Endothelial cell (in vitro differentiated cells): ENCODE measurements at regions not wholly inside any gene's neighbourhood (a gene's known extent, or its start where the extent isn't known, plus 50 kb on each side); places are given as distances from the start of the nearest gene placed in this dataset.

ENCODE experiments used
- DNase-seq: peaks from one replicate; pipeline ENCODE4 v3.0.0; 2021; ENCODE audit warnings: low spot score
- H3K27ac Mint-ChIP-seq: one replicate; pipeline ENCODE4 v1.8.0; 2021; ENCODE audit warnings: mixed read lengths, inconsistent platforms; ENCODE audit not compliant: unreplicated experiment
- H3K27me3 Mint-ChIP-seq: one replicate; pipeline ENCODE4 v1.8.0; 2021; ENCODE audit warnings: mild to moderate bottlenecking, moderate library complexity, mixed read lengths, inconsistent platforms; ENCODE audit not compliant: unreplicated experiment
- H3K36me3 Mint-ChIP-seq: one replicate; pipeline ENCODE4 v1.8.0; 2021; ENCODE audit warnings: mild to moderate bottlenecking, low read depth, mixed read lengths, inconsistent platforms; ENCODE audit not compliant: unreplicated experiment
- H3K4me1 Mint-ChIP-seq: one replicate; pipeline ENCODE4 v1.8.0; 2021; ENCODE audit warnings: mild to moderate bottlenecking, mixed read lengths, inconsistent platforms; ENCODE audit not compliant: unreplicated experiment
- H3K4me3 Mint-ChIP-seq: one replicate; pipeline ENCODE4 v1.8.0; 2021; ENCODE audit warnings: mild to moderate bottlenecking, mixed read lengths, inconsistent platforms; ENCODE audit not compliant: unreplicated experiment
- H3K9me3 Mint-ChIP-seq: one replicate; pipeline ENCODE4 v1.8.0; 2021; ENCODE audit warnings: mixed read lengths, inconsistent platforms; ENCODE audit not compliant: unreplicated experiment
- TF ChIP-seq, protein P1 (sequence below): fragments of 200-600 bp; sonication (generic); IDR thresholded peaks from one replicate; pipeline ENCODE4 v1.5.0; 2021; ENCODE audit warnings: antibody characterized with exemption; ENCODE audit not compliant: unreplicated experiment

- TF ChIP-seq, protein P1, sequence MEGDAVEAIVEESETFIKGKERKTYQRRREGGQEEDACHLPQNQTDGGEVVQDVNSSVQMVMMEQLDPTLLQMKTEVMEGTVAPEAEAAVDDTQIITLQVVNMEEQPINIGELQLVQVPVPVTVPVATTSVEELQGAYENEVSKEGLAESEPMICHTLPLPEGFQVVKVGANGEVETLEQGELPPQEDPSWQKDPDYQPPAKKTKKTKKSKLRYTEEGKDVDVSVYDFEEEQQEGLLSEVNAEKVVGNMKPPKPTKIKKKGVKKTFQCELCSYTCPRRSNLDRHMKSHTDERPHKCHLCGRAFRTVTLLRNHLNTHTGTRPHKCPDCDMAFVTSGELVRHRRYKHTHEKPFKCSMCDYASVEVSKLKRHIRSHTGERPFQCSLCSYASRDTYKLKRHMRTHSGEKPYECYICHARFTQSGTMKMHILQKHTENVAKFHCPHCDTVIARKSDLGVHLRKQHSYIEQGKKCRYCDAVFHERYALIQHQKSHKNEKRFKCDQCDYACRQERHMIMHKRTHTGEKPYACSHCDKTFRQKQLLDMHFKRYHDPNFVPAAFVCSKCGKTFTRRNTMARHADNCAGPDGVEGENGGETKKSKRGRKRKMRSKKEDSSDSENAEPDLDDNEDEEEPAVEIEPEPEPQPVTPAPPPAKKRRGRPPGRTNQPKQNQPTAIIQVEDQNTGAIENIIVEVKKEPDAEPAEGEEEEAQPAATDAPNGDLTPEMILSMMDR: no peak
- Mint-ChIP-seq H3K9me3 (peaks cover 53% of the 10 kb centered on the region), H3K4me3 (no peak overlapping the region), H3K36me3 (peaks cover 21% of the 10 kb centered on the region), H3K4me1 (no peaks in the 10 kb centered on the region), H3K27me3 (peaks cover 4% of the 10 kb centered on the region), H3K27ac (no peak overlapping the region)
- no peak for DNase-seq
Measured at GRCh38 chr12:127773520-127773919, 493.4 kb upstream of the TMEM132C start.

DNA sequence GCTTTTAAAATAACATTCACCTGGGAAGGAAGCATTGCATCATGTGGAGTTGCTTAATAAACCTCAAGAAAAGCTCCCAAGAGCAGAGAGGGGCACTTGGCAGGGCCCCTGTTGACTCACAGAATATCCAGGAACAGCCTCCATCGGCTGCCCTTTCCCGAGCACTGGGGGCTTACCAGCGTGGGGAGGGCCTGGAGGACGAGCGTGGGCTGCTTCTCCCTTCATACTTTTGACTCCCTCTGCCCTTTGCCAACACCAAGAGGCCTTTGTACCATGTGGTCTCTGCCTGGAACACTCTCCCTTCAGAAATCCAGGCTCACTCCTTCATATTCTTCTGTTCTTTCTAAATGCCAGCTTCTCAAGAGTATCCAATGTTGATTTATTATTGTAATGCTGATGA is 492.1 kb upstream of the TMEM132C start:
- Mint-ChIP-seq H3K4me3 (no peak overlapping the region), H3K36me3 (peaks cover 21% of the 10 kb centered on the region), H3K27ac (no peak overlapping the region), H3K9me3 (peaks cover 54% of the 10 kb centered on the region), H3K4me1 (no peaks in the 10 kb centered on the region), H3K27me3 (peaks cover 4% of the 10 kb centered on the region)
- no peak for DNase-seq
- TF ChIP-seq, protein P1: no peak

DNA sequence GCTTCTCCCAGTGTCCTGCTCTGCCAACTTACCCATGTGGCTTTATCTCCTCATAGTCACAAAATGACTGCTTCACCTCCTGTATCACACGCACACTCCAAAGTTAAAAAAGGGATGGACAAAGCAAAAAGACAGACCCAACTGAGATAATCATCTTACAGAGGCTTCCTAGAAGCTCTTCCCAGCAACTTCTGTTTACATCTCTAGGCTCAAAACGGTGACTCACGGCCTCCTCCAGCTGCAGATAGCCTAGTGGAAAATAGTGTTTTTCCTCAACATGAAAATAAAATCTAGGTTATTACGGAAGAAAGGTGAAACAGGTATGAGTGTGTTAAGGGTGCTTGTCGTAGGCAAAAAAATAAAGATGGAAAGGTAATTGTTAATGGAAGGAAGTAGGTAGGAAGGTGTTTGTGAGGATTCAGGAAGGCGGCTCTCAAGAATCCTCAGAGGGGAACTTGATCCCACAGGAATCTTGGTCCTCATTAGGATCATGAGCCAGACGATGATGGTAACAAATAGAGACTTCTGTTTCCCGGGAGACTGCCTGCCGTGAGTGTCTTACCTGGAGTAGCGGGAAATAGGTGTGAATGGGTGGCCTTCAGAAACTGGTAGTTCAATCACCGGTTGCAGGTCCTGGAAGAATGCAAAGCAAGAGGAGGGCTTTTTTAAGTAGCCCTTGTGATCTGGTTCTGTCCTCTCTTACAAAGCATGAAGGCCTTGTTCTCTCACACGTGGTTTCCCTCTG is 487.5 kb upstream of the TMEM132C start:
- TF ChIP-seq, protein P1: no peak
- no peaks in the 10 kb centered on the region for H3K4me1 Mint-ChIP-seq
- H3K27me3 Mint-ChIP-seq: no peaks in the 10 kb centered on the region
- no peak for DNase-seq
- no peak overlapping the region for H3K27ac Mint-ChIP-seq
- H3K9me3 Mint-ChIP-seq: peaks cover 39% of the 10 kb centered on the region
- peaks cover 9% of the 10 kb centered on the region for H3K36me3 Mint-ChIP-seq
- no peak overlapping the region for H3K4me3 Mint-ChIP-seq

DNA sequence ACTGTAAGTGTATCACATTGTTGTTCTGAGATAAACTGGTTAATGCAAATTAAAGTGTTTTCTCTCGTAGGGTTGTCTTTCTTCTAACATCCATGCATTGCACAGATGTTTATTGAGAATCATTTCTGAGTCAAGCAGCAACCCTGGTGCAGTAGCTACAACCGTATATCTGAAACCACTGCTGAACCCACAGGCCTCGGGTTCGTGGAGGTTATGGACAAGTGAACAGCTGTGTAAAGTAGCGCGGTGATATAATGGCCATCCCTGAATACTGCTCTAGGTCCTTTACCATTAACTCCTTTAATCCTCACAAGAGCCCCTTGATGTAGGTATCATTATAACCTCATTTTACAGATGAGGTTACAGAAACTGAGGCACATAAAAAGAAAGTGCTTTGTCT is 486.1 kb upstream of the TMEM132C start:
- H3K27ac Mint-ChIP-seq: no peak overlapping the region
- peaks cover 8% of the 10 kb centered on the region for H3K36me3 Mint-ChIP-seq
- TF ChIP-seq, protein P1: no peak
- H3K4me3 Mint-ChIP-seq: no peak overlapping the region
- H3K27me3 Mint-ChIP-seq: peaks cover 3% of the 10 kb centered on the region
- no peak for DNase-seq
- peaks cover 36% of the 10 kb centered on the region for H3K9me3 Mint-ChIP-seq
- H3K4me1 Mint-ChIP-seq: no peaks in the 10 kb centered on the region

GRCh38 chr12:127781336-127781735 is 485.6 kb upstream of the TMEM132C start:
- H3K4me1 Mint-ChIP-seq: no peaks in the 10 kb centered on the region
- H3K36me3 Mint-ChIP-seq: peaks cover 8% of the 10 kb centered on the region
- H3K4me3 Mint-ChIP-seq: no peak overlapping the region
- no peak overlapping the region for H3K27ac Mint-ChIP-seq
- TF ChIP-seq, protein P1: no peak
- H3K9me3 Mint-ChIP-seq: peaks cover 35% of the 10 kb centered on the region
- H3K27me3 Mint-ChIP-seq: peaks cover 3% of the 10 kb centered on the region
- DNase-seq: no peak
